ENCODE measurements at regions not wholly inside any gene's neighbourhood (a gene's known extent, or its start where the extent isn't known, plus 50 kb on each side); places are given as distances from the start of the nearest gene placed in this dataset.

DNA sequence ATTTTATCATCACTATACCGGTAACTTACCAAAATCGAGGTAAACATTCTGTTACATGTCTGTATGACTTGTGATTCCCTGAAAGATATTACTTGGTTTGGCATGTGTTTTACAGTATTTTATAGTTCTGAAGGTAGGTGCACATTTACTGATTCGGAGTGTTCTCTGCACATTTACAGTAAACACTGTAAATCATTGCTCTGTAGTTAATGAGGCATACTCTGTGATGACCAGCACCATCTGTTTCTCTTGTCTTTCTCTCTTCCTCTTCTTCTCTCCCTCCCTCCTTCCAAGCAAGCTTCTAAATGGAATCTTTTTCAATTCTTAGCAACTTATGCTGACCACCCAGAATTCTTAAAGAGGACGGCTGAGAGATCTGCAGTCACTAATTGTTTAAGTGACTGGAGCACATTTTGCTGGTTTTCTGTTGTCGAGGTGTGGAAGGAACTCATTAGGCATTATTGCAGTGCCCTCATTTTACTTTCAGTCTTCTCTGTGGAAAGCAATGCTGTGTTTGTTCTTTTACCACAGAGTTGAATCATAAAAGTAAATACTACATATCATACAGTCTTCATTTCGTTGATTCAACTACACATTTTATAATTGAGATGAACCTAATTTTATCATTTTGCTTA, 126.5 kb downstream of the UTRN start:
- TF ChIP-seq, protein P1, sequence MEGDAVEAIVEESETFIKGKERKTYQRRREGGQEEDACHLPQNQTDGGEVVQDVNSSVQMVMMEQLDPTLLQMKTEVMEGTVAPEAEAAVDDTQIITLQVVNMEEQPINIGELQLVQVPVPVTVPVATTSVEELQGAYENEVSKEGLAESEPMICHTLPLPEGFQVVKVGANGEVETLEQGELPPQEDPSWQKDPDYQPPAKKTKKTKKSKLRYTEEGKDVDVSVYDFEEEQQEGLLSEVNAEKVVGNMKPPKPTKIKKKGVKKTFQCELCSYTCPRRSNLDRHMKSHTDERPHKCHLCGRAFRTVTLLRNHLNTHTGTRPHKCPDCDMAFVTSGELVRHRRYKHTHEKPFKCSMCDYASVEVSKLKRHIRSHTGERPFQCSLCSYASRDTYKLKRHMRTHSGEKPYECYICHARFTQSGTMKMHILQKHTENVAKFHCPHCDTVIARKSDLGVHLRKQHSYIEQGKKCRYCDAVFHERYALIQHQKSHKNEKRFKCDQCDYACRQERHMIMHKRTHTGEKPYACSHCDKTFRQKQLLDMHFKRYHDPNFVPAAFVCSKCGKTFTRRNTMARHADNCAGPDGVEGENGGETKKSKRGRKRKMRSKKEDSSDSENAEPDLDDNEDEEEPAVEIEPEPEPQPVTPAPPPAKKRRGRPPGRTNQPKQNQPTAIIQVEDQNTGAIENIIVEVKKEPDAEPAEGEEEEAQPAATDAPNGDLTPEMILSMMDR (conservative IDR thresholded peaks at IDR 0.05), result no peak
- peak overlapping the region; percentile 87 for H3K27ac ChIP-seq

GRCh38 chr6:144413418-144413817, 128.3 kb downstream of the UTRN start:
- H3K27ac ChIP-seq, result peak overlapping the region; percentile 87
- TF ChIP-seq, protein P1 (conservative IDR thresholded peaks at IDR 0.05), result no peak

DNA sequence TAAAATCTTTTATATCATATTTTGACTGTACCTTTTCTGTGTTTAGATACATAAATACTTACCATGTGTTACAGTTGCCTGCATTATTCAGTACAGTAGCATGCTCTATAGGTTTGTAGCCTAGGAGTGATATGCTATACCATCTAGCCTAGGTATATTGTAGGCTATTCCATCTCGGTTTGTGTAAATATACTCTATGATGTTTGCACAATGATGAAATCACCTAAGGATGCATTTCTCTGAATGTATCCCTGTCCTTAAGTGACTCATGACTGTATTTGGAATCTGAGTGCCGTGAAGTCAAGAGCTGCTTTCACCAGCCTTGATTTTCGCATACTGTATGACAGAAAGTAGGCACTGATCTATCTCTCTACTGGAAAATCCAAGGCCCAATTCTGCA, 129.9 kb downstream of the UTRN start:
- TF ChIP-seq, protein P1 (conservative IDR thresholded peaks at IDR 0.05), result no peak
- H3K27ac ChIP-seq, result peak overlapping the region; percentile 87

DNA sequence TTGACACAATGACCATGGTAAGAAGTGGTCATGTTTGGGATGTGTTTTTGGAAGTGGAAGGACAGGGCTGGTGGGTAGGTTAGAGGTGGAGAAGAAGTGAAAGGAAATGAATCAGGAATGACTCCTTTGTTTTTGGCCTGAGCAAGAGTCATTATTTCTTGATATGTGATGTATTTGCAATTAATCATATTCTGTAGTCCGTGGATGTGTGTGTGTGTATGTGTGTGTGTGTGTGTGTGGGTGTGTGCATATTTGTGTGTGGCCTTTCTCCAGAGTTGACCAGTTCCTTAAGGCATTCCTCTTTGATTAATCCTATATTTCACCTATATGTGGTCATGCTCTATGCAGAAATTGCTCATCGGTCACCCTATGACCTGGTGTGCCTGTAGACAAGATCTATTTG, 130.7 kb downstream of the UTRN start:
- TF ChIP-seq, protein P1 (conservative IDR thresholded peaks at IDR 0.05), result no peak

DNA sequence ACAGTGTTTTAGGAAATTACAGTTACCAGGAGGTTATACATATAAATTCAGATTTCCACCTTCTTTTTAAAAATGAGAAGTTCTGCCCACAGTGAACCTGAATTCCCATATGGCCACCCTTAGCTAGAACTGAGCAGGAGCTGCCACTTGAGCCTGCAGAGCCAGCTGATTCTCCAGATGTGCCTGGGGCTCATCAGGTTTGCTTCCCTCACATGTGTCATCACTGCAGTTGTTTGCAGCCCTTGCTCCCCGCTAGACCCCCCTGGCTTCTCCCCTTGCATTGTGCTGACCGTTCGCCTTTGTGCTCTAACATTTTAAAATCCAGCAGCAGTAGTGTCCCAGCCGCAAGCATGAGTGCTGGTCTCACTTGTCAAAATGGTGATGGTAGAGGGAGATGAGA, 131.1 kb downstream of the UTRN start:
- TF ChIP-seq, protein P1 (conservative IDR thresholded peaks at IDR 0.05), result no peak
- H3K27ac ChIP-seq, result peak overlapping the region; percentile 87

More for the DNA sequence above, 130.7 kb downstream of the UTRN start:
- H3K27ac ChIP-seq, result peak overlapping the region; percentile 87

GRCh38 chr6:144416773-144417172, 131.6 kb downstream of the UTRN start:
- TF ChIP-seq, protein P1 (conservative IDR thresholded peaks at IDR 0.05), result no peak
- H3K27ac ChIP-seq, result peak overlapping the region; percentile 87

DNA sequence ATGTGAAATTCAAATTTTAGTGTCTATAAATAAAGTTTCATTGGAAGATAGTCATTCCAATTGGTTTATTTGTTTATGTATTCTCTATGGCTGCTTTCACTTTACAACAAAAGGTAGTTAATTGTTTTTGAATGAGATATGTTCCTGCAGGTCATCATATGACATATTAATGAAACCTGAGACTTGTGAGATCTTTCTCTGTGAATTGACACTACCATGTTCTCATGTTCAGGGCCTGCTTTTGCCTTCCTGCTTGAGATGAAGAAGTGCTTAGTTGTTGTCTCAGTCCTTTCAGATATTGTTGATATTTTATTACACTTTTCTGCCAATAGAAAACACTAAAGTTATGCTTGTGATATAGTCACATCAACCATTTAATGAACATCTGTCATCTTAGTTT, 132.5 kb downstream of the UTRN start:
- H3K27ac ChIP-seq, result no peak overlapping the region
- TF ChIP-seq, protein P1 (conservative IDR thresholded peaks at IDR 0.05), result no peak

Data from VCaP (cell line).